Gastroesophageal sphincter (tissue), 3 donors: ENCODE measurements at regions not wholly inside any gene's neighbourhood (a gene's known extent, or its start where the extent isn't known, plus 50 kb on each side); places are given as distances from the start of the nearest gene placed in this dataset.

Experiments used
- CTCF ChIP-seq, 4 experiments: fragments of 200-600 bp in 2 of 4; fragments of 450-650 bp in 2 of 4; sonication (generic) in 1 of 4; IDR thresholded peaks; one replicate each; pipeline ENCODE4 v1.5.1; 2017 to 2019; ENCODE audit warnings: antibody characterized with exemption in 4 of 4, mild to moderate bottlenecking in 2 of 4, moderate library complexity in 2 of 4
- POLR2A ChIP-seq, 2 donors: fragments of 450-650 bp; IDR thresholded peaks; one replicate each; pipeline ENCODE4 v1.6.1; 2017; ENCODE audit warnings: antibody characterized with exemption in 2 of 2, mild to moderate bottlenecking in 2 of 2, moderate library complexity in 1 of 2
- POLR2AphosphoS5 ChIP-seq: sonication (generic); formaldehyde crosslinking; IDR thresholded peaks from one replicate; pipeline ENCODE4 v1.6.1; 2017; ENCODE audit warnings: antibody characterized with exemption

- no peak for TF ChIP-seq POLR2A (IDR thresholded peaks at IDR 0.05)
- no peak for TF ChIP-seq CTCF (IDR thresholded peaks at IDR 0.05)
- no peak for TF ChIP-seq POLR2AphosphoS5
These were observed 927.8 kb downstream of the STPG2 start for GRCh38 chr4:97215409-97215941.
